Ramos (cell line): ENCODE measurements at regions not wholly inside any gene's neighbourhood (a gene's known extent, or its start where the extent isn't known, plus 50 kb on each side); places are given as distances from the start of the nearest gene placed in this dataset.

ENCODE experiments used
- in situ Hi-C: fragments of 300-500 bp; cut with MboI; formaldehyde crosslinking; loops from one replicate; pipeline ENCODE4 v1.14.3; 2022; ENCODE audit warnings: low sequenced_read_pairs; ENCODE audit not compliant: unreplicated experiment

DNA sequence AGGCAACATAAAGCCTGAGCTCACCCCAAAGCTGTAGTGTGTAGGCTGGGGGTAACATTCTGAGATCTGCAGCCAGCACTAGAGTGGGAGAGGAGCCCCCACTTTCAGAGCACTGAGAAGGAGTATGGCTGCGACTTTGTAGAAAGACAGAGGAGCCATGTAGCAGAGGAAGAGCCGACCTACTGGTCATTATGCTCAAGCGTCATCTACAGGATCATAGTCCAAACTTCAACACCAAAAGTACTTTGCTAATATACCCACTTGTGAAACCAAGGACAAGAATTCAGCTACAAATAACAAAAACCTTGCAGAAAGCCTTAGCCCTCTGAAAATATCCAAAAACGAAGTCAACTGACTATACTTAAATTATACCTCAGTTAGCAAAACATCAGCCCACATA is 330.1 kb downstream of the MAN2A1 start:
- in situ Hi-C loops = no loop called here

DNA sequence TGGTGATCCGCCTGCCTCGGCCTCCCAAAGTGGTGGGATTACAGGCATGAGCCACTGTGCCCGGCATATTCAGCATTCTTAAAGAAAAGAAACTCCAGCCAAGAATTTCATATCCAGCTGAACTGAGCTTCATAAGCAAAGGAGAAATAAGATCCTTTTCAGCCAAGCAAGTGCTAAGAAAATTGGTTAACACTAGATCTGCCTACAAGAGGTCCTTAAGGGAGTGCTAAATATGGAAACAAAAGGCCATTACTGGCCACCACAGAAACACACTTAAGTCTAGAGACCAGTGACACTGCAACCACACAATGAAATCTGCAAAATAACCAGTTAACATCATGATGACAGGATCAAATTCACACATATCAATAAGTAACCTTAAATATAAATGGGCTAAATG is 331.5 kb downstream of the MAN2A1 start:
- in situ Hi-C loops = no loop called here

DNA sequence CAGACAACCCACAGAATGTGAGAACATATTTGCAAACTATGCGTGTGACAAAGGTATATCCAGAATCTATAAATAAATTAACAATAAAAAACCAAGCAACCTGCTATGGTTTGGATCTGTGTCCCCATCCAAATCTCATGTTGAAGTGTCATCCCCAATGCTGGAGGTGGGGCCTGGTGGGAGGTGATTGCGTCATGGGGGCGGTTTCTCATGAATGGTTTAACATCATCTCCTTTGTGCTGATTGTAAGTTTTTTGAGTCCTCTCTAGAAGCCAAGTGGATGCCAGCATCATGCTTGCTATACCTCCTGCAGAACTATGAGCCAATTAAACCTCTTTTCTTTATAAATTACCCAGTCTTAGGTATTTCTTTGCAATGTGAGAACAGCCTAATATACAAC is 335.4 kb downstream of the MAN2A1 start:
- in situ Hi-C loops = no loop called here

DNA sequence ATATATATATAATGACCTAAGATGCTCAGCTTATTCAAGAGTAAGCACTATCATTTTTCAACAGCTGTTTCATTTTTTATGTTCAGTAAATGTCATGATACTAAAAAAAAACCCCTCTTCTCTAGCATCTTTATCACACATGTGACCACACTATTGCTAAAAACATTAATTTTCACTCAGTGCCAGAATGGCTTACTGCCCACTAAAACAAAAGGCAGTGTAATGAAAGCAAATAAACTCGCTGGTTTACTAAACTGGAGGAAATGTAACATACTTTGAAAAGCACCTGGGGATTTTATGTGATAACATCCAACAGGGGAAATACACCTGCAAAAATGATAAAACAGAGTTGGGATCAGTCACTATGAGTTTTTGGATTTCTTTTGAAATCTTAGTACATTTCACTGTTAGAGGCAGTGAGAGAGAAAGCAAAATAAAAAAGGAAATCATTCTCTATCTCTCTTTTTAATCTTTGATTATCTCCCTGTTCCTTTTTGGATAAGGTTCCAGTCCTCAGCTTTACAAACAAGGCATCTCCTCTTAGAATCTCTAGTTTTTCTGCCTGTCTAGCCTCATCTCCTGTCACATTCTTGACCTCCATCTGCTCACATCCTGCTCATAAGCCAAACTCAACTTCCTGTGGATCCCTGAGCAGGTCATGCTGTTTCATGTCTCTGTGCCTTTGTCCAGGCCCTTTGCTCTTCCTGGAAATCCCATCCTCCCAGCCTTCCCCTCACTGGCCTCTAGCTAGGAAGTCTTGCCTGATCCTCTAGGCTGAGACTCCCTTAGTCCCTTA is 338.0 kb downstream of the MAN2A1 start:
- in situ Hi-C loops = no loop called here

DNA sequence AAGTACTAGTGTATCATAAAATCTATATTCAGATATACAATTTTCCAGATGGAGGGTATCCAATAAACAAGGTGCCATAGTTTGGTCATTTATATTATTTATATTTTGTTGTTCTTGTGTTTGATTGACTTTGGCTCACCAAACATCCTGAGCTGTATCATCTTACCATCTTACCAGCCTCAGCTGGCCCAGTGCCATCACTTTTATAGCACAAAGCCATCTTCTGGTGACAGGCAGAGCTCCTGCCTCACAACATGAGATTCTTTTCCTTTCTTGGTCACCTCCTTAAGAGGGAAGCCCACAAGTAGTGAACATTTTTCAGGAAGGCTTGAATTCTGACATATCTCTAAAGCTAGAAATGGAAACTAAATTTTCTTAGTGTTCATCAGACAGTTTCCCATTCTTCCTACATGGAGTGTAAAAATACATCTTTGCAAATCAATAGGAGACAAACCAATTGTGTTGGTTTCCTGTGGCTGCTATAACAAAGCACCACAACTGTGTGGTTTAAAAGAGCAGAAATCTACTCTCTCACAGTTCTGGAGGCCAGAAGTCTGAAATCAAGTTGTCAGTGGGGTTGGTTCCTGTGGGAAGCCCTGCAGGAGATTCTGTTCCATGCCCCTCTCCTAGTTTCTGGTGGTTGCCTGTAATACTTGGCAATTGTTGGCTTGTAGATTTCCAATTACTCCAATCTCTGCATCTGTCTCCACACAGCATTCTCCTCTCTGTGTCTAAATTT is 341.8 kb downstream of the MAN2A1 start:
- in situ Hi-C loops = no loop called here

DNA sequence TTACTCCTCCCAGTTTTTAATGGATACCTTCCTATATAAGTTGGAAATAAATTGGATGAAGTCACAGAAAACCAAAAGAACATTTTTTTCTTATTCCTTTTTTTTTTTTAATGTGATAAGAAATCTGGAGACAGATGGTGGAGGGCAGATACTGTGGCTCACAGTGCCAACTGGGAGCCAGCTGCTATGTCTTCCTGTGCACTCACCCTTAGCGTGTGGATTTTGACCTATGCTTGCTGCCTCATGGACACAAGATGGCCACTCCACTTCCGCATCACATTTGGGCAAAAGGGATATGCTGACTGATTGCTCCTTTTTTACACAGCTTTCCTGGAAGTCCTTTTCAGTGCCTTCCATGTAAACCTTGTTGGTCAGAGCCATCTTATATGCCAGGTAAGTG is 342.6 kb downstream of the MAN2A1 start:
- in situ Hi-C loops = no loop called here

DNA sequence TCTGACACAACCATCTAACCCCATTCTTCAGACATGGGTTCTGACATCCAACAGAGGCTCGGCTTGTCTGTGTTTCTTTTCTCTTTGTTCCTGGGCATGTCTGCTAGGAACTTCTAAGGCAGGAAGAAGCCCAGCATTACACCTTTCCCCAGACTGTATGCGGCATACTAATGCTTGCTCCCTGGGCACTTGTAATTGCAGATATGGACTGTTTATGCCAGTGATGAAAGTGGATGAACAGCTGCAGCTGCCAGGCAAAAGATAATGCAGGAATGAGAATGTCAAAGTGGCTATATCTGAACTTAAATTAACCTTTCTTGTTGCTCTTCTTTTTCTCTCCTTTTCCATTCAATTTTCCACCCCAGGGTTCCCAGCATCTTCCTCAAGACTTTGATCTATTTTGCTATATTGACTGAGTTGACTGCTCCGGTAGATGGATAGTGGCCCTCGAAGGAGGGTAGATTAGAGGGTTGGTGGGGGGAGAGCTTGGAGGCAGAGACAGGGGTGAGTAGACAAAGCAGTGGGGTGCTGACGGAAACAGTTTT is 344.4 kb downstream of the MAN2A1 start:
- in situ Hi-C loops = no loop called here

DNA sequence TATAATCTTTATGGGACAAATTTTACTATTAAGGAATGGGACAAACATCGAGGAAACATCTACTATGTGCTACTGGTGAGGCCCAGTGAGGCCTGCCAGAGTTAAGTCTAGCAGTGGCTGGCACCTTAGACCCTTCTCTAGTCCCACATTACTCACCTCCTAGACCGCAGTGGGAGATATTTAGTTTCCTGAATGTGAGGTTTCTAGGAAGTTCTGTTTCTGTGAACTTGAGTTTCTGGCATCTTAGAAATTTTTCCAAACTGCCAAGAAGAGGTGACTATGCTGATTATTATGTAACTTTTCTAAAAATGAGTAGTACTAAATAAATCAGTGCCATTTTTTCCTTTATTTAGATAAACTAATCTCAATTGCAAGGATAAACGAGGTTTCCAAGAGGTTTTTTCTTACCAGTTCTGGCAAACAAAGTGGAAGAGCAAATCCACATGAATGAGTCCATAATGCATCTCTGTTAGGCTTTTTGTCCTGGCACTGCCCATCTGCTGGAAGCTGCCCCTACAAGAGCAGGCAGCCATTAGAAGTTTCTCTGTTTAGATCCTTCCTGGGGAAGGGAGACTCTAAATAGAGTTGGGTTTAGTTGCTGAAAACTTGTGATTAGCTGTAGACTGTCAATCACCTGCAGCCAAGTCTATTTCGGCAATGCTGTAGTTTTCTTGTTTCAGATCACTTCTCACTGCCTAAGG is 348.7 kb downstream of the MAN2A1 start:
- in situ Hi-C loops = no loop called here

DNA sequence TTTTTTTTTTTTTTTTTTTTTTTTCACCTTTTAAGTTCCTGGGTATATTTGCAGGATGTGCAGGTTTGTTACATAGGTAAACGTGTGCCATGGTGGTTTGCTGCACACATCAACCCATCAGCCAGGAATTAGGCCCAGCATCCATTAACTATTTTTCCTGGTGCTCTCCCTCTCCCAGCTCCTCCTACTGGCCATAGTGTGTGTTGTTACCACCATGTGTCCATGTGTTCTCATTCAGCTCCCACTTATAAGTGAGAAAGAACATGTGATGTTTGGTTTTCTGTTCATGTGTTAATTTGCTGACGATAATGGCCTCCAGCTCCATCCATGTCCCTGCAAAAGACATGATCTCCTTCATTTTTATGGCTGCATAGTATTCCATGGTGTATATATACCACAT is 350.5 kb downstream of the MAN2A1 start:
- in situ Hi-C loops = no loop called here

DNA sequence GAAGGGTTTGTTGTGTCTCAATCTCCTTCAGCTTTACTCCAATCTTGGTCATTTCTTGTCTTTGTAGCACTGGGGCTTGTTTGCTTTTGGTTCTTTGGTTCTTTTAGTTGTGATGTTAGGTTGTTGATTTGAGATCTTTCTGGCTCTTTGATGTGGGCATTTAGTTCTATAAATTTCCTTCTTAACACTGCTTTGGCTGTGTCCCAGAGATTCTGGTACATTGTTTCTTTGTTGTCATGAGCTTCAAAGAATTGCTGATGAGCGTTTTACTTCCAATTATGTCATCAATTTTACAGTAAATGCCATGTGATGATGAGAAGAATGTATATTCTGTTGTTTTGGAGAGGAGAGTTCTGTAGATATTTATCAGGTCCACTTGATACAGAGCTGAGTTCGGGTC is 353.3 kb downstream of the MAN2A1 start:
- in situ Hi-C loops = no loop called here

DNA sequence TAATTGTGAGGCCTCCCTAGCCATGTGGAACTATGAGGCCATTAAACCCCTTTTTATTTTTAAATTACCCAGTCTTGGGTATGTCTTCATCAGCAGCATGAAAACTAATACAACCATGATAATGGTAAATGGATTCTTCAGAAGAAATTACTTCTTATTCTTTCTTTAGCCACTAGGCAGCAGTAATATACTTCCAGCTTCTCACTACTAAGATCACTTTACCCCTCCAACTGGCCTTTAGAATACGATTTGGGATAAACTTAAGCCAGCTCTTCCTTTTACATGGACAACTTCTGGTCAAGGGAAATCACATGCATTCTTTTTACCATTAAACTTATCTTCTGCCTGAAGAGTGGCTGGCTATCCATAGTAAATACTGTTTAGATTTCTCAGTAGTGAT is 355.4 kb downstream of the MAN2A1 start:
- in situ Hi-C loops = no loop called here

DNA sequence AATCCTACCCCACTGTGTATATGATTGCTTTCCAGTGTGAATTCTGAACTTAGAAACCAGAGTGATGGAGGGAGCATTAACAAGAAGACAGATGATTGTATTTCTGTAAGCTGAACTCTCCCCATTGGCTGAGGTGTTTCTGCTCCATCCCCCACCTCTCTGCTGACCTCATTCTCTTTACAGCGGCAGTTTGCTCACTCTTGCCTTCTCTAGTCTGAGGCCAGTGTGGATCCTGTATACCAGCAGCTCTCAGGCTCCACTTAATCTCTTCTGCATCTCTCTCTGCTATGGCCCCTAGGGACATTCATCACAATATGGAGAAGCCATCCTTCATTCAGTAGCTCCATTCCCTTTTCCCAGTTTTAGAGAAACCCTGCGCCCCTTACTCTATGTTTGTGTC is 358.8 kb downstream of the MAN2A1 start:
- in situ Hi-C loops = no loop called here

DNA sequence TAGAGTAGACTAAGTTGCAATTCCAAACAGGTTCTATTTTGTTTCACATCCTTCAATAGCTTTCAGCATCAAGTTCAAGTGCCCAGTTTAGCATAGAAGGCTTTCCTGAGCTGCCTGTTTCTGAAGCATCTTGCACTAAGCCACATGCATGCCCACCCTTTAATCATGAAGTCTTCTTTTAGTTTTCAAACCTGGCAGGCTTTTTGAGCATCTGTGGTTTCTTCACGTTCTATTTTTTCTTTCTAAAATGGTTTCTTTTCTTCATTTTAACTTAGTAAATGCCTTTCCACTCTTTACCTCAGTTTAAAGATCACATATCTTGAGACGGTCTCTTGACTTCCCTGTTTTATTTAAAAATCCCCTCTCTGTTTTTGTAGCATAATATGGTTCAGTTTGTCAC is 360.1 kb downstream of the MAN2A1 start:
- in situ Hi-C loops = no loop called here

DNA sequence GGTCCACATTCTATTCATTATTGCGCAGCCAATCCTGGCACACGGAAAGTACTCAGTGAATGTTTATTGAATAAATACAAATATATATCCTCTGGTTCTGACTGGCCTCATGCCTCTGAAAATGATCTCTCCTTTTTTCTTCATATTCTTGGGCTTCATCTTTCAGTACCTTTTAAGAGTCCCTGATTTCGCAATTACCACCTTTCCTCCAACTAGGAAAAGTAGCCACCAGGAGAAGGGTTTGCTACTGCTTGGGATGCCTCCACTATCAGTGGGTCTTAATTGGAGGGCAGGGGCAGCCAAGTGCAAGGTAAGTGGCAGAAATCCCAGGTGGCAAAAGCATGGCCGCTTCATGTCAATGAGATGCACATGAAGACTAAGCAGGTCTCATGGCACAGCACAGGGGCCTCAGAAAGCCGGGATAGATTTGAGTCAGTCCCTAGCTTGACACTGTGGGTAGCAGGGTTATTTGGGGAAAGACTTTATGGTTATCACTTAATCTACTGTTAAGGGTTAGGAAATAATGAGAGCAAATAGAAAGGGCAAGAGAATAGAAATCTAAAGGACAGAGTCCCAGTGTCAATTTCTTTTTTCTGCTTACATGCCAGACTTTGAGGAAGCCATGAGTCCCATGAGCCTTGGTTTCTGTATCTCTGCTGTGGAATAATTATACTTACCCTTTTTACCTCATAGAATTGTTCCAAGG is 361.1 kb downstream of the MAN2A1 start:
- in situ Hi-C loops = no loop called here

DNA sequence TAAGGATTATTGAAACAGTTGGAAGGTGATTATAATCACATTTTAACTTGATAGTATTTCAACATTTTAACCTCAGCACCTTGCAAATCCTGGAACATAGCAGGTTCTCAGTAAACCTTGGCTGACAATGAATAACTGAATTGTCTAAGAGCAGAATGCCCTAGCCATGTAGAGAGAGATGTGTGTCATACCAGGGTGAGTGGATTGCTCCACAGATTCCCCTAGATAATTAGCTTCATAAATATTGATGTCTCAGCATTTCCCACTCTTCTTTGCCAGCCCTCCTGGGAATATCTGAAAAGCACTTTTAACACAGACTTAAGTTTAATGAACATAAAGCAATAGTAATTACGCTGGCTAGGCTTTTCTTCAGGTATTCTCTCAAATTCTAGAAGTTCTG is 363.5 kb downstream of the MAN2A1 start:
- in situ Hi-C loops = no loop called here

DNA sequence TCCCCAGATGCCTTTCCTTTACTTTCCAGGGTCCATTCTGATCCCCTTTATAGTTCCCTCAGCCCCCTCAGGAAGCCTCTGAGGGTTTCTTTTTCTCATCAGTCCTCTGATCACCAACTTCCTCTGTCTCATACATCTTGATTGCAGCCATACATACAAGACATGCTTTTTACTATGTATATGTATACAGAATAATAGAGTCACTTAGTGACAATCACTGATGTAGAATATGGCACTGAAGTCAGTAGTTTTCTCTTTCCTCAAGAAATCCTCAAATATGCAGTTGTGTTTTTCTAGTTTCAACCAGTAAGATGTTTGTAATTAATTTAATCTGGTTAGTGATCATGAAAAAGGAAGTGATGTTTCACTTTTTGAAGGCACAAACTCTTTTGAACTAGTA is 364.1 kb downstream of the MAN2A1 start:
- in situ Hi-C loops = no loop called here

DNA sequence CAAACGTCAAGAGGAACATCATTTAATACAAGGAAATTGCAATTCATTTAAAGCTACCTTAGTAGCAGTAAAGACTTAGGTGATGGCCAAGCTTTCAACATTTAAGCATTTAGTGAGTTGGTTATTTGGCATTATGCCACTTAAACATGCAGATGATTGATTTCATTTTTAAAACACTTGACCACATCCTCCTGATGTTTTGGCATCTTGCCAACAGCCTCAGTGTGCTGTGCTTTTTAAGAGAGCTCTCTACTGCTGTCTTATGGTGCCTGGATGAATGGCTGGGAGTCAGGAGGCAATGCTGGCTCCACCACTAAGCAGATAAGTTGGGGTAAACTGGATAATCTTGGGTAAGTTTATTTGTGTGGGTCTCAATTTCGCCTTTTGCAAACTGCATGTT is 364.5 kb downstream of the MAN2A1 start:
- in situ Hi-C loops = no loop called here

DNA sequence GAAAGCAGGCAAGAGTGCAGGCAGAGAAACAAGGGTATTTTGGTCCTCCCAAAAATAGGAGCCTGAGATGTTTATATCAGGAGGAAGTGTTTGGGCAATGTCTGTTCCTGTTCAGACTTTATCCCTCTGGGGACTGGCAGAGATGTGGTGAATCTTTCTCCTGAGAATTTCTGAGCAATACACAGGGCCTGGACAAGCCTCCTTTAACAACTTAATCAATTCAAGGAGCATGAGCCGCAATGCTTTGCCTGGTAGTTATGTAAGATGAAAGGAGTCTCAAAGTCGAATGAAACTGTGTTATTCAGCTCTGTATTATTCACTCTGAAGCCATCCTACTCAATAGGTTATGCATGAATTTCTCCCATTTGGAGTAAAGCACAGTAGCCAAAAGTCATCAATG is 365.6 kb downstream of the MAN2A1 start:
- in situ Hi-C loops = no loop called here

DNA sequence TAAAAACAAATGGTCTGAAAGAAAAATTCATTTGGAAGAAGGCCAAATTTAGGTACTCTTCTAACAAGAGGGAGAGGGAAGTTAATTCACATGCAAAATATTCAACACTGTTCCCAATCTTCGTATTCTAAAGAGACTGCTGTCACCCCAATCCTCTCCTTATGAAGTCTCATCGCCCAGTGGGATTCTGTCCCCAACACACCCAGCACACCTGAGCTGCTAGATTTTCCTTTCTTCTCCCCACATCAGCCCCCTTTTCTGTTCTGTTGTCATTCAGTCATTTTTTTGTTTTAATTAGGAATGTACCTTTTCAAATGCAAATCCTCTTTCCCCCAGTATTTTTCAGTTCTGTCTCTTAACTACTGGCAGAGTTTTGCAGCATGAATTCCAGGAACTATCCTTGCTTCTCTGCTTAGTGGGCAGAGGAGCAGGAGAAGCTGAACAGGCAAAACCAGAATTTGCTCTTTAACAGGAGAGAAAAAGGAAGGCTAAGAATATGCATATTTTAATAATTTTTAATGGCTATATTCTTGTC is 366.9 kb downstream of the MAN2A1 start:
- in situ Hi-C loops = no loop called here

DNA sequence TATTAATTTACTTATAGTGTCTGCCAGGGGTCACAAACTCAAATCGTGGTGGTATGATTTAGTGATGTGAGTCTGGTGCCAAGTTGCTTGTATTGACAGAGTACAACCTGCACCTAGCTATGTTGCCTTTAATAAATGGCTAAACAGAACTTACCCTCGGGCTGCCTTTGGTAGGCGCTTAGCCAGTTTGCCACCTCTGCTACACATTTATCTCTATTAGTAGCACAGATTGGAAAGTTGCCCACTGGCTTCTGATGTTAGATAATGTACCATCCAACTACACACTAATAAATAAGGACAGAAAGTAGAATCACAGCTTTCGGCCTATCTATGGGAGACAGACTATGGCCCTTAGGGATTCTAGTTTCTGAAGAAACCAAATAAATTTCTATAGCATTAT is 368.4 kb downstream of the MAN2A1 start:
- in situ Hi-C loops = no loop called here
